ENCODE measurements at regions not wholly inside any gene's neighbourhood (a gene's known extent, or its start where the extent isn't known, plus 50 kb on each side); places are given as distances from the start of the nearest gene placed in this dataset.

GRCh38 chr20:40265825-40266533 is 423.1 kb downstream of the MAFB start:
- no peak for DNase-seq

GRCh38 chr20:40262219-40262618 is 426.8 kb downstream of the MAFB start:
- DNase-seq: no peak

- no peak for DNase-seq
Observed at GRCh38 chr20:40258931-40259330, 430.1 kb downstream of the MAFB start.

GRCh38 chr20:40257763-40258162 is 431.3 kb downstream of the MAFB start:
- no peak for DNase-seq

GRCh38 chr20:40255365-40255764 is 433.7 kb downstream of the MAFB start:
- no peak for DNase-seq

GRCh38 chr20:40254023-40254772 is 434.8 kb downstream of the MAFB start:
- no peak for DNase-seq

- no peak for DNase-seq
Observed at GRCh38 chr20:40251284-40251932, 437.6 kb downstream of the MAFB start.

- no peak for DNase-seq
Observed at GRCh38 chr20:40249805-40250204, 439.2 kb downstream of the MAFB start.

- no peak for DNase-seq
Observed at GRCh38 chr20:40245829-40246228, 443.2 kb downstream of the MAFB start.

- no peak for DNase-seq
Observed at GRCh38 chr20:40244286-40244685, 444.8 kb downstream of the MAFB start.

GRCh38 chr20:40241596-40242343 is 447.3 kb downstream of the MAFB start:
- DNase-seq: no peak

- no peak for DNase-seq
Observed at GRCh38 chr20:40238511-40238910, 450.5 kb downstream of the MAFB start.

- DNase-seq: no peak
Observed at GRCh38 chr20:40234593-40234992, 454.4 kb downstream of the MAFB start.

GRCh38 chr20:40233406-40233805 is 455.6 kb downstream of the MAFB start:
- no peak for DNase-seq

- no peak for DNase-seq
Observed at GRCh38 chr20:40232756-40233155, 456.3 kb downstream of the MAFB start.

- DNase-seq: no peak
Observed at GRCh38 chr20:40232273-40232672, 456.8 kb downstream of the MAFB start.

- no peak for DNase-seq
Observed at GRCh38 chr20:40230486-40230885, 458.6 kb downstream of the MAFB start.

- no peak for DNase-seq
Observed at GRCh38 chr20:40225596-40225995, 463.4 kb downstream of the MAFB start.

- no peak for DNase-seq
Observed at GRCh38 chr20:40223810-40224209, 465.2 kb downstream of the MAFB start.

- no peak for DNase-seq
Observed at GRCh38 chr20:40218971-40219370, 470.1 kb downstream of the MAFB start.

- DNase-seq: no peak
Observed at GRCh38 chr20:40218316-40218969, 470.6 kb downstream of the MAFB start.

- no peak for DNase-seq
Observed at GRCh38 chr20:40207655-40208054, 481.4 kb downstream of the MAFB start.

GRCh38 chr20:40205971-40206370 is 483.1 kb downstream of the MAFB start:
- DNase-seq: no peak
